ENCODE measurements at regions not wholly inside any gene's neighbourhood (a gene's known extent, or its start where the extent isn't known, plus 50 kb on each side); places are given as distances from the start of the nearest gene placed in this dataset.

DNA sequence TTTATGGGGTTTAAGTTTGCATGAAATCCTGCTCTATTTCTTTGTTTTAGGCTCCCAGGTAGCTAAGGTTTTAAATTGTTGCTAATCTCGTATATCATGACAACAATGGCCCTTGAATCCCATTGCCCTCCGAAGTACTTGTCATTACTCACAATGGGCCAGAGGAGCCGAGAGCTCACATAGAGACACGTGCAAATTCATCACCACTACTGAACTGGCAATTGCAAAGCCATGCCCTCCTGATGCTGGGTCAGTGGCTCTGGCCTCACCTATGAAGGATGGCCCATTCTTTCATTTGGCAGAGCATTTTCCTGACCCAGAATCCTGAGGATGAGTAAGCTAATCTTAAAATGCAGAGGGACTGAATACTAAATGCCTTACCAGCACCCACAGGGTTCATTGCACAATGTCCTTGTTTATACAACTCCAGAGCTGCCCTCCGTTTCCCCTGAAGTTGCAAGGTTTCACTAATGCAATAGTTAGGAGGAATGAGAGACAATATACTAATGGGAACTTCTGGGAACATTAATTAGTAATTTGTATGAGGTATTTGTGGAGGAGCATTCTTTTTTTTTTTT, 71.6 kb upstream of the GAREM1 start:
- no peak for DNase-seq (ENCODE audit: low read depth in 3 of 3)

DNA sequence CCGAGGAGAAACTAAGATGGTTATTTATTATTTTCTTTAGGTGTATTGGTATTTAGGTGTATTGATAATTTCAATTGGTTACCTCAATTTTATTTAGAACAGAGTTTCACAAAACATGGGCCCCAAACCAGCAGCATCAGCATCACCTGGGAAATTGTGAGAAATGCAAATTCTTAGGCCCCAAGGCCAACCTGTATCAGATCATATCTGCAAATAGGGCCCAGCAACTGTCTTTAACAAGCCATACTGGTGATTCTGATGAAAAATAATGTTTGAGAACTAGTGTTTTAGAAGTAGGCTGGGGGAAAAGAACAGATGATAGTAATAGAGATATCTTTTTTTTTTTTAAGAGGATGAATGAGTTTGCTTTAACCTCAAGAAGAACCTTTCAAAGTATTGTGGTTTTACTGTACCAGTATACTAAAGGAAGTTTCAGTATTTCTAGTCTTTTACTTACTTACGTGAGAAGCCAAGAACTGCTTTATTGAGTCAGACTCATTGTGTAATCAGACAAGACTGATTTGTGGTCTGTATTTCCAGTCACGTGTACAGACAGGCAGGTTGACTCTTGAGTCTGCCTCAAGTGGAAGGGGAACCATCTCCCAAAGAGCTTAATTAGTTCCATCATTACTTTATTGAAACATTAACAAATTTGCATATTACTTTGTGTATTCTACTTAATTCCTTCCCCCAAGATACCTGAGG, 60.4 kb upstream of the GAREM1 start:
- DNase-seq (ENCODE audit: low read depth in 3 of 3): peak in 1 of 3 experiments; percentile 1

DNA sequence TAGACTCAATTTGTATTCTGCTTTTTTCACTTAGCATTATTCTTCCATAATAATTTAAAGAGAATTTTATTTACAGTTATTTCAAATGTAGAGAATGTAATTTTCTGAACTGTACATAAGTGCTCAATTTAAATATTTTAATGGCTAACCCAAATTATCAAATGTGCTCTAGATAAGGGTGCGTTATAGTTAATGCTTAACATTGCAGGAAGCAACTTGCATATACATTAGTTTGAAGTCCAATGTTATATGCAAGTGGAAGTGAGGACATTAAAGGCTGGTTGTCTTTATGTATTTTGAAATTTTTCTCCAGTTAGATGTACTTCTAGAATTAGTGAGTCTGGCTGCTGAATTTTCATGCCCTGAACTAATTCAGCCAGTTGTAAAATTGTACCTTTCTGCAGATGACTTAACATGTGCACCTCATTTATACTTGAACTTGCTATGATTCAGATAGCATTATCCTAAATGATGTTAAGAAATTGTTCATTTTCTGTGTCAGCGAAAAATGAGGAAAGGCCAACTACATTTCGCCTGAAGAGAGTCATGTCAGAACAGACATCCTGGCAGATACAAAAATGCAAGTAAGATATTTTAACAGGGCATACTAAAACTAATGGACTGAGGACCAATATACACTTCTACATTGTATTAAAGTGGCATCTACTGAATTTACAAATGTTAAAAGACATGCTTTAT, 59.2 kb upstream of the GAREM1 start:
- no peak for DNase-seq (ENCODE audit: low read depth in 3 of 3)

DNA sequence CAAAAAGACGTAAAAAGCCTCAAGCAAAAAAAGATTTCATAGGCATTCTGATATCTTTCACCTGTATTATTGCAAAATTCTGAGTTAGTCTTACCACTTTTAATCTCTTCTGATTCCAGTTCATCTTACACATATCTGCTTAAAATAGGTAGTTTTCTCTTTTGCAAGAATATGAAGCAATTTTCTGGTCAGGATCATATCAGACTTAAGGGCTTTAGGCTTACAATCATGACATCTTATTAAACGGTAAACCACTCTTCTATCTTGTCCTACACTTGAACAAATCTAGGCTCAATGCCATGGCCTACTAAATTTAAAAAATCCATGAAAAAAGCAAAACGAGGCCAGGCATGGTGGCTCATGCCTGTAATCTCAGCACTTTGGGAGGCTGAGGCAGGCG, 50.1 kb upstream of the GAREM1 start:
- no peak for DNase-seq (ENCODE audit: low read depth in 3 of 3)
